Loucy (cell line): ENCODE measurements at regions not wholly inside any gene's neighbourhood (a gene's known extent, or its start where the extent isn't known, plus 50 kb on each side); places are given as distances from the start of the nearest gene placed in this dataset.
"Not testable (repeated sequence)": the region's sequence is repeated elsewhere in the genome, so short reads cannot be mapped to it uniquely, and the experiment has no call there.

Experiments
- CTCF ChIP-seq: fragments of 200-600 bp; sonication (generic); conservative IDR thresholded peaks from 2 replicates; pipeline ENCODE4 v1.5.1; 2014; ENCODE audit warnings: mild to moderate bottlenecking, antibody characterized with exemption, low read length
- EZH2phosphoT487 ChIP-seq: fragments of 200-600 bp; IDR thresholded peaks from 2 replicates; pipeline ENCODE4 v1.6.1; 2018; ENCODE audit warnings: antibody characterized with exemption, mild to moderate bottlenecking, moderate library complexity, borderline replicate concordance

GRCh38 chr13:21268485-21268884 lies 92.0 kb downstream of the MRPL57 start:
- not testable (repeated sequence) for TF ChIP-seq CTCF, EZH2phosphoT487
